Large intestine (tissue), 3 donors: ENCODE measurements at regions not wholly inside any gene's neighbourhood (a gene's known extent, or its start where the extent isn't known, plus 50 kb on each side); places are given as distances from the start of the nearest gene placed in this dataset.

ENCODE experiments used
- DNase-seq, 2 donors: peaks; one replicate each; pipeline versions ENCODE4 v3.0.0 to v3.0.0-alpha.2; 2013
- H3K27ac ChIP-seq: one replicate; pipeline ENCODE4 v1.5.1; 2013; ENCODE audit warnings: low read length
- H3K27me3 ChIP-seq: 2 replicates; pipeline ENCODE4 v1.6.1; 2013; ENCODE audit warnings: low read length; ENCODE audit not compliant: control insufficient read depth, insufficient read depth
- H3K36me3 ChIP-seq: 2 replicates; pipeline ENCODE4 v1.6.1; 2013; ENCODE audit warnings: low read length; ENCODE audit not compliant: control insufficient read depth, insufficient read depth
- H3K4me1 ChIP-seq: one replicate; pipeline ENCODE4 v1.6.1; 2013; ENCODE audit warnings: low read length; ENCODE audit not compliant: control insufficient read depth, insufficient read depth
- H3K4me3 ChIP-seq: one replicate; pipeline ENCODE4 v1.5.1; 2013; ENCODE audit warnings: low read length
- H3K9me3 ChIP-seq: one replicate; pipeline ENCODE4 v1.6.1; 2013; ENCODE audit warnings: mild to moderate bottlenecking, low read depth, low read length, moderate library complexity; ENCODE audit not compliant: control insufficient read depth
- WGBS: methylation state at CpG from one replicate; pipeline ENCODE4 v1.1.5; 2013; ENCODE audit warnings: low lambda C conversion rate; ENCODE audit not compliant: insufficient coverage; 5-methylcytosine and 5-hydroxymethylcytosine counted together

DNA sequence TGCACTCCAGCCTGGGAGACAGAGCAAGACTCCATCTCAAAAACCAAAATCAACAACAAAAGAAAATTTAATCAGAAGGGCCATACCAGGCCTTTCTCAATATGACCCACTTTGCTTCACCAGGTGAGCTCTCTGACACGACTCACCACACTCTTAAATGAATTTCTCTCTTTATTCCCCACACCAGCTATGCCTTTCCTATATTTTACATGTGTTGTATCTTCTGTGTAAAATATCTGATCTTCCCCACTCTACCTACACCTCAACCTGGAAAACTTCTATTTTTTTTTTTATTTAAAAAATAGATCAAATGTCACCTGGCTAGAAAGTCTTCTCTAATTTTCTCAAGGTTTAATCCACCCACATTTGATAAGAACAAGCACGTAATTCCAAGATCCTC, 77.6 kb upstream of the SLC39A8 start:
- 80% methylated on average over 2 of the region's 2 CpGs for WGBS
- no peak for DNase-seq
- H3K27ac ChIP-seq, result no peak overlapping the region

DNA sequence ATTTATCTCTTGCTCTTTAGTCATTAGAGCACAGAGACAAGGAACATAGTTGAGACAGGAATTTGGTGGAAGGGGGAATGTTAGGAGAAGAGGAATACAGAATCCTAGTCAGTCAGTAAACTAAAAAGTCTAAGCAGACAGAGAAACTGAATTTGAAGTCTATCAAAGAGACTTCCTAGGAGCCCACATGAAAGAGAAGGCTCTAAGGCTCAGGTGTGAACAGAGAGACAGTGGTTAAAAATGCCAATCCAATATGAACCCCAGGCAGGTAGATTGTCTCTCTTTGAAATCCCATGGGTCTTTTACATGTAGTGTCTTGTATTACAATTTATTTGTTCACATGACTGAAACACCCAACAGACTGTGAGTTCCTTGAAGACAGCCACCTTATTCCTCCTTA, 77.8 kb upstream of the NFKB1 start:
- Histone ChIP-seq H3K4me3 (no peak overlapping the region), H3K36me3 (no peaks in the 10 kb centered on the region), H3K27me3 (no peaks in the 10 kb centered on the region), H3K9me3 (no peaks in the 10 kb centered on the region), H3K4me1 (no peaks in the 10 kb centered on the region), H3K27ac (no peak overlapping the region)
- DNase-seq, result no peak

More for the DNA sequence above, 77.6 kb upstream of the SLC39A8 start:
- Histone ChIP-seq H3K4me3 (no peak overlapping the region), H3K4me1 (no peaks in the 10 kb centered on the region), H3K27me3 (no peaks in the 10 kb centered on the region), H3K36me3 (no peaks in the 10 kb centered on the region), H3K9me3 (no peaks in the 10 kb centered on the region)

DNA sequence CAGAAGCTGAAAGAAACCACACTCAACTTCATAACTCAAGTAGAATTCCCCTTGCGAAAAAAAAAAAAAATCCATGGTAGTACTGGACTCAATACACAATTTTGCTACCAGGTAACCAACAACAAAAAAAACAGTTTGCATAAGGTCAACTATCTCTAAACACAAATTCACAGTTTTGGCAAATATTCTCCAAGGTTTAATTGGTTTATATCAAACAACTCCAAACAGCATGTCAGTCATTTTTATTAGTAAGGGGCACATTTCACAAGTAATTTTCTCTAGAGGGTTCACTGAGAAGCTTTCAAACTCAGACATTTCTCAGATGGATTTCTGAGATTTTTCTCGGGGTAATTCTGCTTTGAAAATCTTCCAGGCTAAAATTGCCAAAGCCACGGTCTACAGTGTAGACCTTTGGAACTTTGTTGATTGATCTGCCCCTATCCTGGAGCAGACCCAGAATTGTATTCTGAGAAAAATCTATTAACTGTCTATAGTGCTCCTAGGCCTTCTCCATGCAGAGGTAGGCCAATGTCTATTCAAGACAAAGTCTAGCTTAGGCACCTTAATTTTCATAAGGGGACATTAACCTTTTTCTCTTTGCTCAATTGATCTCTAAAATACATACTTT, 73.7 kb upstream of the NFKB1 start:
- H3K36me3 ChIP-seq, result no peaks in the 10 kb centered on the region
- DNase-seq, result no peak
- H3K4me3 ChIP-seq, result no peak overlapping the region
- H3K27ac ChIP-seq, result no peak overlapping the region
- WGBS, result 100% methylated on average over 1 of the region's 3 CpGs
- no peaks in the 10 kb centered on the region for H3K4me1 ChIP-seq
- no peaks in the 10 kb centered on the region for H3K27me3 ChIP-seq
- H3K9me3 ChIP-seq, result no peaks in the 10 kb centered on the region

DNA sequence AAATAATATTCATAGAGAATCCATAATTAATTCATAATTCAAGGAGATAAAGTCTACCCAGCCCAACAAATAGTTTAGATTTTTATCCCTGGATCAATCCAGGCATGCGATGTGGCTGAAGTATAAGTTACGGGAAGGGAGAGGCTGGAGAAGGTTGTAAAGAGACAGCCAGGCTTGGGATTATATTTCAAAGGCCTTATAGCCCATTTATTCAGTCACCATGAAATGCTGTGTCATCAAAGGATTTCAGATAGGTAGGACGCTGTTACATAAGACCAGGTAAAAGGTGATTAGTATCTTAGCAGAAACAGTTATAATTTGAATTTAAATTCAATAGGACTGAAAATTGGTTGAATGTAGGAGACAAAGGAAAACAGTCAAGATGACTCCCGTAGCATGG, 73.0 kb upstream of the NFKB1 start:
- WGBS, result 93% methylated on average over 2 of the region's 4 CpGs
- H3K27ac ChIP-seq, result no peak overlapping the region
- DNase-seq, result no peak
- no peaks in the 10 kb centered on the region for H3K36me3 ChIP-seq
- no peaks in the 10 kb centered on the region for H3K4me1 ChIP-seq
- H3K27me3 ChIP-seq, result no peaks in the 10 kb centered on the region
- H3K9me3 ChIP-seq, result no peaks in the 10 kb centered on the region
- no peak overlapping the region for H3K4me3 ChIP-seq

DNA sequence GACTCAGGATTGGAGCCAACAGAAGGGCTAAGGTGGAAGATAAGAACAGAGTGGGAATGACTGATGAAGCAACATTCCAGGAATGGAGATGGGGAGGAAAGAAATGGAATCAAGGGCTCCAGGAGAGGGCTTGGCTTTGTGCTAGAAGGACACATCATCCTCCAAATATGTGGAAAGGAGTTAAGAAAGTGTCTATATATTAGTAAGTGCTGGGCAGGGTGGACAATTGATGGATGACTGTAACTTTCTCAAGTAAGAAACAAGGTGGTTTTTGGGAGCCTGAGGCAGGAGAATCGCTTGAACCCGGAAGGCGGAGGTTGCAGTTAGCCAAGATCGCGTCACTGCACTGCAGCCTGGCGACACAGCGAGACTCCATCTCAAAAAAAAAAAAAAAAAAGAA, 71.6 kb upstream of the NFKB1 start:
- Histone ChIP-seq H3K27ac (no peak overlapping the region), H3K4me1 (no peaks in the 10 kb centered on the region), H3K27me3 (no peaks in the 10 kb centered on the region), H3K4me3 (no peak overlapping the region), H3K36me3 (no peaks in the 10 kb centered on the region), H3K9me3 (no peaks in the 10 kb centered on the region)
- DNase-seq, result no peak
- 100% methylated on average over 3 of the region's 7 CpGs for WGBS

DNA sequence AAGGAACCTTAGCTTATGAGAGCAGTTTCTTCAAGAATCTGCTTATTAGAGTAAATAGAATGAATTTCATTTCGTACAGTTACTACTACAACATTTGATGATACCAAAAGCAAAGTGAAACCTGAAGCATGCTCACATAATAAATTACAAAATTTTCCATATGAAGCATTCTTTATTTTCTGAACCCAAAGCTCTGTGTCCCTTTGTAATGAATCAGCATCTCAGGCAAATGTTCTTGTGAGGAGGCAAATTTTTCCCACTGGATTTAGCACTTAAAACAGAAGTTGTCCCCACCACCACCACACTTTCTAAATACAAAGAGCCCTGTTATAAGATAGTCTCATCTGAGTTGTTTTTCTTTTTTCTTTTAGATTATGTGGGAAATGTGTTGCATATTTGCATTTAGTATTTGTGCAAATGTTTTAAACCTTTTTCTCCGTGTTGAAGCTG, 70.7 kb upstream of the NFKB1 start:
- peak in 1 of 2 donors; percentile 19 for DNase-seq
- Histone ChIP-seq H3K36me3 (no peaks in the 10 kb centered on the region), H3K27me3 (no peaks in the 10 kb centered on the region), H3K4me1 (no peaks in the 10 kb centered on the region), H3K27ac (peak overlapping the region; percentile 2), H3K4me3 (peak overlapping the region; percentile 47), H3K9me3 (no peaks in the 10 kb centered on the region)
- 31% methylated on average over 2 of the region's 2 CpGs for WGBS

DNA sequence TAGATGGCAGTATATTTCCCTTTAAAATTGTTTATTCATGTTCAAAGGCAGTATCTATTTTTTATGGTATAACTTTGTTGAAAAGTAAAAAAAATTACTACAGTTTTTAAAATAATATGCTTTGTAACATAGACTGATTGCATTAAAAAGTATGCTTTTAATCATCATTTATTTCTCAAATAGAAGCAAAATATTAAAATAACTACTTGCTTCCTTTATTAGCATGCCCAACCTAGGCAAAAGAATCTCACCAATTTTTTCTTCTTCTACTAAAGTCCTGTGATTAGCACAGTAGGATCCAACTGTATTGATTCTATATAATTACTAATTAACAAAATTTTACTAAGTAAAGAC, 69.6 kb upstream of the NFKB1 start:
- Histone ChIP-seq H3K9me3 (no peaks in the 10 kb centered on the region), H3K36me3 (no peaks in the 10 kb centered on the region), H3K27me3 (no peaks in the 10 kb centered on the region), H3K4me1 (no peaks in the 10 kb centered on the region), H3K4me3 (peak overlapping the region; percentile 47), H3K27ac (no peak overlapping the region)
- no peak for DNase-seq

DNA sequence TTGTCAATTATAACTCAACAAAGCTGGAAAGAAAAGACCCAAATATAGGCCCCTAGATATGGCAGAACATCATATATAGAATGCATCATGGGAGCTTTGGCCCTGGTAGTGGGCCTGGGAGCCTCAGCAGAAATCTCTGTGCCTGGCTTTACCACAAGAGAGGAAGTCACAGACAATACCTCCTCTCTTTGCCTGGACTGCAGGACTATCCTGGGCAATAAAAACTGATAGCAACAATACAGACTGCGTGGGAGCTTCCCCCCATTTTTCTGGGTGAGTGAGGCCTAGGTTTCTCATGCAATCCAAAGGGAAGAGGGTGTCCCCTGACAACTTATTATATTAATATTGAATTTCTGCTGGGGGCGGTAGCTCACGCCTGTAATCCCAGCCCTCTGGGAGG, 64.0 kb upstream of the NFKB1 start:
- Histone ChIP-seq H3K4me1 (peaks cover 1% of the 10 kb centered on the region), H3K27me3 (no peaks in the 10 kb centered on the region), H3K4me3 (no peak overlapping the region), H3K9me3 (no peaks in the 10 kb centered on the region), H3K36me3 (no peaks in the 10 kb centered on the region), H3K27ac (no peak overlapping the region)
- no CpG with 5 or more reads among the region's 3 CpGs for WGBS
- no peak for DNase-seq

DNA sequence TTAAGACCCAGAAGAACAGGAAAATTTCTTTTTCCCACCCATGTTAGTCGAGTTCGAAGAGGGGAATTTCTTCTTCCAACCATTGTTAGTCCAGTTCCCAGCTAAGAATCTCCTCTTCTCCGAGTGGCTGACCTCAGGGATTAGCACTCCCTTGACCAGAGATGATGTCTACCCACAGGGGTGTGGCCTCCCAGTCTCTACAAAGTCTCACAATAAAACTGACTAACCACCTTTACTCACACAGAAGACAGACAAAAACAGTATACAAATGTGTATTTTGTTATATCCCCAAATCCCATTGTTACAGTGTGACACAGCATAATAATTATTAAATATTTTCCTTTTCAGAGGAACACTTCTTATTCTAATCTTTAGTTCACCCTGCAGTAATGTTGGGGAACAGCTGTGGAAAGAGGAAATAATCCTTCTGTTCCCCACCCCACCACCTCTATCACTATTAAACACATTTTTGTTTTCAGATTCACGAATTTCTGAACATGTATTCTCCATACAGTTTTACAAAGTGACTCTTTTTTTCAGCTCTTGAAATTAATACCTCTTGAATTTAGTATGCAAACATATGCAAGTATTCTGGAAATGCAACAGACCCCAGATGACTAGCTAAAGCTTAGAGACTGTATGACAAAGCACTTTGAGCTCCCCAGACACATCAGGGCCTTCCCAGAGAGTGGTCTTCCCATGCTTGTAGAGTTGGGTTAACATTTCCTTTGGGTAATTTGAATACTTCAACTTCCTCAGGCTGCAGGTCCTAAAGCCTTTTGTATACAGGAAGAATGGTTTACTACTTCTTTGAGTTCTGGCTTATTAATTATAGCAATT, 62.5 kb upstream of the NFKB1 start:
- H3K27me3 ChIP-seq, result no peaks in the 10 kb centered on the region
- DNase-seq, result no peak
- H3K4me3 ChIP-seq, result no peak overlapping the region
- H3K27ac ChIP-seq, result no peak overlapping the region
- H3K9me3 ChIP-seq, result no peaks in the 10 kb centered on the region
- H3K4me1 ChIP-seq, result peaks cover 7% of the 10 kb centered on the region
- no CpG with 5 or more reads among the region's 4 CpGs for WGBS
- H3K36me3 ChIP-seq, result no peaks in the 10 kb centered on the region

DNA sequence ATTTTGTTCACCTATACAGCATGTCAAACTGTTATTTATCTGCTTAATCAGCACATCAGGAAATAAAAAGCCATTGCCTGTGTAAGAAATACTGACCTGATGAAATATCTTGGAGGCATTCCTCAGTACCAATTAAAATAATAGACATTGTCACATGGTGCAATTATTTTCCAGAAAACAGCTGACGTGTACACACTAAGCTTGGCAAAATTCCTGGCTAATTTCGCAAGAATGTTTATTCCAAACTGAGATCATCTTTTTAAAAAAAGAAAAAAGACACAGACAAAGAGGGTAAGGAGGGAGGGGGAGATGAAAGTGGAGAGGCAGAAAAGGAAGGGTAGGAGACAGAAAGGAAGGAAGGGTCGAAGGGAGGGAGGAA, 61.9 kb upstream of the NFKB1 start:
- H3K27ac ChIP-seq, result no peak overlapping the region
- H3K36me3 ChIP-seq, result no peaks in the 10 kb centered on the region
- no peaks in the 10 kb centered on the region for H3K9me3 ChIP-seq
- peak in 1 of 2 donors; percentile 36 for DNase-seq
- H3K4me1 ChIP-seq, result peaks cover 7% of the 10 kb centered on the region
- WGBS, result 84% methylated on average over 2 of the region's 3 CpGs
- H3K4me3 ChIP-seq, result no peak overlapping the region
- no peaks in the 10 kb centered on the region for H3K27me3 ChIP-seq

DNA sequence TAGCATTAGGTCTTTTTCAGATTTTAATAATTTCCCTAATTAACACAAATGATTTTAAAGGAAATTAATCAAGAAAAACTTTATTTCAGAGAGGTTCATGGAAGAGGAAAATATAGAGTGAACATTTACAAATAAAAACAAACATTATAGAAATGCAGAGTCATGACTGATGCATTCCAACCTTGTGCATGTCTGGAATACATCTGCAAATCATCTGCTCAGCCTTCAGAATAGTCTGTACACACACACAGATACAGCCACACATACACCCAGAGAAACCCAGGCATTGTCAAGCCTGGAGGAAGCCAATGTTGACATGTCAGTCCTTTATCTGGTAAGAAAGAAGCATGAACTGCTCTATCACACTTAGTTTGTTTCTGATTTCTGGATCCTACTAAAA, 61.3 kb upstream of the NFKB1 start:
- Histone ChIP-seq H3K27ac (no peak overlapping the region), H3K36me3 (no peaks in the 10 kb centered on the region), H3K27me3 (no peaks in the 10 kb centered on the region), H3K9me3 (no peaks in the 10 kb centered on the region), H3K4me3 (no peak overlapping the region), H3K4me1 (peaks cover 7% of the 10 kb centered on the region)
- DNase-seq, result no peak
